CD4-positive, alpha-beta T cell (primary cell): ENCODE measurements at regions not wholly inside any gene's neighbourhood (a gene's known extent, or its start where the extent isn't known, plus 50 kb on each side); places are given as distances from the start of the nearest gene placed in this dataset.

ENCODE experiments used
- ATAC-seq: fragments of 200-7000 bp; cut with Tn5 transposase; one replicate; pipeline ENCODE4 v1.10.0; 2022; ENCODE audit warnings: mild to moderate bottlenecking; ENCODE audit not compliant: poor library complexity
- CTCF ChIA-PET: fragments of 350-600 bp; sonication (Branson Sonifier 250); formaldehyde crosslinking; loops from one replicate; lab custom pipeline; 2021; ENCODE audit warnings: antibody characterized with exemption, inconsistent platforms; lab: Charles Lee
- POLR2A ChIA-PET: fragments of 350-600 bp; sonication (Branson Sonifier 250); formaldehyde crosslinking; loops from one replicate; lab custom pipeline; 2021; ENCODE audit warnings: antibody characterized with exemption, inconsistent platforms; lab: Charles Lee
- DNase-seq, 14 experiments: peaks; one replicate each; pipeline ENCODE4 v3.0.0-alpha.2; 2013 to 2020; ENCODE audit warnings: mixed read lengths in 2 of 14
- H3K27ac ChIP-seq, 2 donors: one replicate each; pipeline versions ENCODE4 v1.5.1 to v1.7.0; 2013; ENCODE audit warnings: low read length in 2 of 2, low read depth in 1 of 2, mild to moderate bottlenecking in 1 of 2
- H3K27me3 ChIP-seq, 2 experiments: 1 replicate in 1 of 2; 2 replicates in 1 of 2; pipeline versions ENCODE4 v1.6.1 to v1.7.0; 2013; ENCODE audit warnings: low read length in 2 of 2, control low read depth in 1 of 2, mild to moderate bottlenecking in 1 of 2, moderate library complexity in 1 of 2; ENCODE audit not compliant: insufficient read depth in 2 of 2, control insufficient read depth in 1 of 2
- H3K36me3 ChIP-seq: one replicate; pipeline ENCODE4 v1.6.1; 2013; ENCODE audit warnings: low read length, control low read depth; ENCODE audit not compliant: insufficient read depth
- H3K4me1 ChIP-seq: one replicate; pipeline ENCODE4 v1.6.1; 2013; ENCODE audit warnings: low read length, control low read depth; ENCODE audit not compliant: insufficient read depth
- H3K4me3 ChIP-seq: one replicate; pipeline ENCODE4 v1.5.1; 2013; ENCODE audit warnings: mild to moderate bottlenecking, low read length, moderate library complexity
- H3K9me3 ChIP-seq, 2 experiments: 1 replicate in 1 of 2; 2 replicates in 1 of 2; pipeline versions ENCODE4 v1.6.1 to v1.7.0; 2013; ENCODE audit warnings: low read length in 2 of 2, mild to moderate bottlenecking in 2 of 2, control low read depth in 1 of 2, moderate library complexity in 1 of 2; ENCODE audit not compliant: control insufficient read depth in 1 of 2, insufficient read depth in 1 of 2
- H3K27ac Mint-ChIP-seq: one replicate; pipeline ENCODE4 v1.8.0; 2020; ENCODE audit warnings: mixed read lengths
- H3K27me3 Mint-ChIP-seq: one replicate; pipeline ENCODE4 v1.8.0; 2021; ENCODE audit warnings: mixed read lengths
- H3K36me3 Mint-ChIP-seq: one replicate; pipeline ENCODE4 v1.8.0; 2021; ENCODE audit warnings: low read depth, mixed read lengths
- H3K4me1 Mint-ChIP-seq: one replicate; pipeline ENCODE4 v1.8.0; 2021; ENCODE audit warnings: low read depth, mixed read lengths
- H3K4me3 Mint-ChIP-seq: one replicate; pipeline ENCODE4 v1.8.0; 2020; ENCODE audit warnings: mild to moderate bottlenecking, mixed read lengths
- H3K9me3 Mint-ChIP-seq: one replicate; pipeline ENCODE4 v1.8.0; 2020; ENCODE audit warnings: mixed read lengths
- intact Hi-C, 2 experiments: fragments of 100-400 bp; cut with DNase I in 1 of 2; cut with micrococcal nuclease in 1 of 2; formaldehyde crosslinking; loops; one replicate each; pipeline versions ENCODE4 v1.15.1 to v1.9.0; 2023 to 2025; cut with DNase I, micrococcal nuclease
- TF ChIP-seq, protein P1 (sequence below): fragments of 200-600 bp; IDR thresholded peaks from one replicate; pipeline ENCODE4 v1.8.0; 2022; ENCODE audit warnings: antibody characterized with exemption, mild to moderate bottlenecking

DNA sequence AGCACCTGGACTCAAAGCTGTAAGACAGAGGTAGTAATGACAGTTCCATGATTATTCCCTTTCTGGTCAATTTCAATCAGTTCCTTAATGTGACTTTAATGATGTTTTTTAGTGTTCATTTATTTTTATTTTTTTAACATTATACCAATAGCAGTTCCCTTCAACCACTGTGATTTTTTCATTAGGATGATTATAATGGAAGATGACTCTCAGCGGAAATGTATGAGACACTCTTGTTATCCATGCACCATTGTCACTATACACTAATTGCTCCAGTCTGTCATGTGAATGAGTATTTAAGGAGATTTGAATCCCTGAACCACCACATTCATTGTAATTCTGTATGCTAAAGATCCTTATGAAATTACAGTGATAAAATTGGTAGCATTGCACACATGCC is 2102.3 kb upstream of the AGA start:
- ChIA-PET POLR2A (no interaction called here), CTCF (no interaction called here)
- no peak for DNase-seq
- no peak overlapping the region for H3K4me3 Mint-ChIP-seq
- no peaks in the 10 kb centered on the region for H3K36me3 ChIP-seq
- H3K9me3 Mint-ChIP-seq = peaks cover 17% of the 10 kb centered on the region
- H3K36me3 Mint-ChIP-seq = no peaks in the 10 kb centered on the region
- no peaks in the 10 kb centered on the region for H3K4me1 ChIP-seq
- H3K4me1 Mint-ChIP-seq = no peaks in the 10 kb centered on the region
- ATAC-seq = no peak
- H3K27ac ChIP-seq = no peak overlapping the region
- peaks cover 0 to 6% of the 10 kb centered on the region in 2 experiments for H3K9me3 ChIP-seq
- no peak overlapping the region for H3K27ac Mint-ChIP-seq
- H3K27me3 Mint-ChIP-seq = no peaks in the 10 kb centered on the region
- TF ChIP-seq, protein P1, sequence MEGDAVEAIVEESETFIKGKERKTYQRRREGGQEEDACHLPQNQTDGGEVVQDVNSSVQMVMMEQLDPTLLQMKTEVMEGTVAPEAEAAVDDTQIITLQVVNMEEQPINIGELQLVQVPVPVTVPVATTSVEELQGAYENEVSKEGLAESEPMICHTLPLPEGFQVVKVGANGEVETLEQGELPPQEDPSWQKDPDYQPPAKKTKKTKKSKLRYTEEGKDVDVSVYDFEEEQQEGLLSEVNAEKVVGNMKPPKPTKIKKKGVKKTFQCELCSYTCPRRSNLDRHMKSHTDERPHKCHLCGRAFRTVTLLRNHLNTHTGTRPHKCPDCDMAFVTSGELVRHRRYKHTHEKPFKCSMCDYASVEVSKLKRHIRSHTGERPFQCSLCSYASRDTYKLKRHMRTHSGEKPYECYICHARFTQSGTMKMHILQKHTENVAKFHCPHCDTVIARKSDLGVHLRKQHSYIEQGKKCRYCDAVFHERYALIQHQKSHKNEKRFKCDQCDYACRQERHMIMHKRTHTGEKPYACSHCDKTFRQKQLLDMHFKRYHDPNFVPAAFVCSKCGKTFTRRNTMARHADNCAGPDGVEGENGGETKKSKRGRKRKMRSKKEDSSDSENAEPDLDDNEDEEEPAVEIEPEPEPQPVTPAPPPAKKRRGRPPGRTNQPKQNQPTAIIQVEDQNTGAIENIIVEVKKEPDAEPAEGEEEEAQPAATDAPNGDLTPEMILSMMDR = no peak
- intact Hi-C loops = no loop called here
- H3K27me3 ChIP-seq = no peaks in the 10 kb centered on the region
- H3K4me3 ChIP-seq = no peak overlapping the region

DNA sequence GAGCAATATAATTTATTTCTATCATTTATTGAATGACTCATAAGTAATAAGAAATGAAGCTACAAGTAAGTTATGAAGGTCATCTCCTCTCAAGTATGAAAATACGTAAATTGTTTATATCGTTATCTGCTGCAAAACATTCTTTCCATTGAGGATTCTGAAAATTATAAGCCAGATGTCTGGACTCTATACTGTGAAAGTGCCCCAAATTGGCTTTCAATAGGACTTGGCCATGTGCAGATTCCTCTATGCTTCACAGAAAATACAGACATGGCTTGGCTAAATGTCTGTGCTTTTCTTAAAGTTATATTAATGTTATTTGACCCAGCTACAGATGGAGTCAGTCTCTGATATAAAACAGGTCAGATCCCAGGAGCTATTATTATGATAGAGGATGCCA is 2109.9 kb upstream of the AGA start:
- DNase-seq = no peak
- Histone ChIP-seq H3K9me3 (peaks cover 0 to 4% of the 10 kb centered on the region in 2 experiments), H3K27me3 (no peaks in the 10 kb centered on the region), H3K4me3 (no peak overlapping the region), H3K36me3 (no peaks in the 10 kb centered on the region), H3K4me1 (no peaks in the 10 kb centered on the region), H3K27ac (no peak overlapping the region)
- no peaks in the 10 kb centered on the region for H3K36me3 Mint-ChIP-seq
- no peaks in the 10 kb centered on the region for H3K27me3 Mint-ChIP-seq
- TF ChIP-seq, protein P1 = no peak
- no peak for ATAC-seq
- no peaks in the 10 kb centered on the region for H3K4me1 Mint-ChIP-seq
- peaks cover 16% of the 10 kb centered on the region for H3K9me3 Mint-ChIP-seq
- H3K4me3 Mint-ChIP-seq = no peak overlapping the region
- POLR2A ChIA-PET = no interaction called here
- CTCF ChIA-PET = no interaction called here
- intact Hi-C loops = no loop called here
- no peak overlapping the region for H3K27ac Mint-ChIP-seq

DNA sequence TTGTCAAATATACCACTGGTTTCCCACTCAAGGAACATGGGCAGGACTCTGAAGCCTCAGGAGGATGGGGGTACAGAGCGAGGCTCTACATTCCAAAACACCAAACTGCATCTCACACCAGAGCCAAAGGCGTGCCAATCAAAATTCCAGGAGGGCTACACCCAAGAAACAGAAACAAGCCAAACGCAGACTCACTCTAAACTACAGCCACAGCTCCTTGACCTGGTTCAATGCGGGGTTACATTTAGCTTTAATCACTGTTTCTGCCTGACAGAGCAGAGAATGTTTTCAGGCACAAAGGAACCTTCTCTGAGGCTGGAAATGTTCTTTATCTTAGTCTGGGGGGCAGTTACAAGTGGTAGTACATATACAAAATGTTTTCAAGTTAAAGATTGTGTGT is 2121.5 kb upstream of the AGA start:
- ATAC-seq (no peak), DNase-seq (no peak)
- H3K4me1 ChIP-seq = no peaks in the 10 kb centered on the region
- Mint-ChIP-seq H3K4me3 (no peak overlapping the region), H3K36me3 (no peaks in the 10 kb centered on the region), H3K4me1 (no peaks in the 10 kb centered on the region), H3K27ac (no peak overlapping the region), H3K27me3 (no peaks in the 10 kb centered on the region), H3K9me3 (peaks cover 15% of the 10 kb centered on the region)
- intact Hi-C loops = no loop called here
- peaks cover 0 to 4% of the 10 kb centered on the region in 2 experiments for H3K9me3 ChIP-seq
- no peaks in the 10 kb centered on the region for H3K36me3 ChIP-seq
- TF ChIP-seq, protein P1 = no peak
- CTCF ChIA-PET = no interaction called here
- POLR2A ChIA-PET = no interaction called here
- no peaks in the 10 kb centered on the region for H3K27me3 ChIP-seq
- no peak overlapping the region for H3K27ac ChIP-seq
- no peak overlapping the region for H3K4me3 ChIP-seq
